ENCODE measurements at regions not wholly inside any gene's neighbourhood (a gene's known extent, or its start where the extent isn't known, plus 50 kb on each side); places are given as distances from the start of the nearest gene placed in this dataset.

- WGBS, 3 donors = 54 to 67% (median 58%) methylated on average over 1 of the region's 1 CpG
- Histone ChIP-seq H3K4me1 (no peaks in the 10 kb centered on the region), H3K36me3 (ENCODE audit: insufficient read depth in 1 of 2, low read depth in 1 of 2) (no peaks in the 10 kb centered on the region), H3K27ac (no peak overlapping the region), H3K4me3 (no peak overlapping the region), H3K9me3 (no peaks in the 10 kb centered on the region), H3K27me3 (ENCODE audit: insufficient read depth in 3 of 3, low read length in 2 of 3) (no peaks in the 10 kb centered on the region)
- TF ChIP-seq, protein P1, sequence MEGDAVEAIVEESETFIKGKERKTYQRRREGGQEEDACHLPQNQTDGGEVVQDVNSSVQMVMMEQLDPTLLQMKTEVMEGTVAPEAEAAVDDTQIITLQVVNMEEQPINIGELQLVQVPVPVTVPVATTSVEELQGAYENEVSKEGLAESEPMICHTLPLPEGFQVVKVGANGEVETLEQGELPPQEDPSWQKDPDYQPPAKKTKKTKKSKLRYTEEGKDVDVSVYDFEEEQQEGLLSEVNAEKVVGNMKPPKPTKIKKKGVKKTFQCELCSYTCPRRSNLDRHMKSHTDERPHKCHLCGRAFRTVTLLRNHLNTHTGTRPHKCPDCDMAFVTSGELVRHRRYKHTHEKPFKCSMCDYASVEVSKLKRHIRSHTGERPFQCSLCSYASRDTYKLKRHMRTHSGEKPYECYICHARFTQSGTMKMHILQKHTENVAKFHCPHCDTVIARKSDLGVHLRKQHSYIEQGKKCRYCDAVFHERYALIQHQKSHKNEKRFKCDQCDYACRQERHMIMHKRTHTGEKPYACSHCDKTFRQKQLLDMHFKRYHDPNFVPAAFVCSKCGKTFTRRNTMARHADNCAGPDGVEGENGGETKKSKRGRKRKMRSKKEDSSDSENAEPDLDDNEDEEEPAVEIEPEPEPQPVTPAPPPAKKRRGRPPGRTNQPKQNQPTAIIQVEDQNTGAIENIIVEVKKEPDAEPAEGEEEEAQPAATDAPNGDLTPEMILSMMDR (IDR thresholded peaks at IDR 0.05) = no peak
- DNase-seq (no peak), ATAC-seq (no peak)
- intact Hi-C loops (cut with DNase I) = no loop called here
These were observed 129.1 kb downstream of the RCHY1 start for GRCh38 chr4:75385106-75385505.

DNA sequence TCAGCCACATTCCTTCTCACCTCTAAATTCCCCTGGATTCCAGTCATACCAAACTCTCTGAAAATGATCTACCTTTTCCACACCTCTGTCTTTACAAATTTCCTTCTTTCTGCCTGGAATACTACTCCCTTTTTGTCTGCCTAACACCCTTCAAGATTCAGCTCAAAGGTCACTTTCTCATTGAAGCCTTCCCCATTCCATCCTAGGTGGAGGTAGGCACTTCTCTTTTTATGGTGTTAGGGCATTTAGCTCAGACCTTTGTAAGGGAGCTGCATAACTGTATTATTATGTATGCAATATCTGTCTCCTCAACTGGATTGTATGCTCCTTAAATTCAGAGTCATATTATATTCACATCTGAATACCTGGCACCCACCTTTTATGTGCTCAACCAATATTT, 137.7 kb downstream of the RCHY1 start:
- no peak overlapping the region for H3K27ac ChIP-seq
- no peak overlapping the region for H3K4me3 ChIP-seq
- no peak for DNase-seq
- H3K27me3 ChIP-seq (ENCODE audit: insufficient read depth in 3 of 3, low read length in 2 of 3) = no peaks in the 10 kb centered on the region
- no peak for ATAC-seq
- peaks cover 3% of the 10 kb centered on the region for H3K9me3 ChIP-seq
- intact Hi-C loops (cut with DNase I) = no loop called here
- no peaks in the 10 kb centered on the region for H3K36me3 ChIP-seq (ENCODE audit: insufficient read depth in 1 of 2, low read depth in 1 of 2)
- TF ChIP-seq, protein P1 (IDR thresholded peaks at IDR 0.05) = no peak
- no peaks in the 10 kb centered on the region for H3K4me1 ChIP-seq

- intact Hi-C loops (cut with DNase I) = no loop called here
- Histone ChIP-seq H3K4me1 (no peaks in the 10 kb centered on the region), H3K36me3 (ENCODE audit: insufficient read depth in 1 of 2, low read depth in 1 of 2) (no peaks in the 10 kb centered on the region), H3K27ac (no peak overlapping the region), H3K9me3 (no peaks in the 10 kb centered on the region), H3K27me3 (ENCODE audit: insufficient read depth in 3 of 3, low read length in 2 of 3) (no peaks in the 10 kb centered on the region), H3K4me3 (no peak overlapping the region)
- WGBS, 3 donors = 24 to 33% (median 30%) methylated on average over 2 of the region's 2 CpGs
- no peak for ATAC-seq
- DNase-seq = no peak
- TF ChIP-seq, protein P1 (IDR thresholded peaks at IDR 0.05) = no peak
These were observed 142.3 kb downstream of the RCHY1 start for GRCh38 chr4:75371915-75372314.

DNA sequence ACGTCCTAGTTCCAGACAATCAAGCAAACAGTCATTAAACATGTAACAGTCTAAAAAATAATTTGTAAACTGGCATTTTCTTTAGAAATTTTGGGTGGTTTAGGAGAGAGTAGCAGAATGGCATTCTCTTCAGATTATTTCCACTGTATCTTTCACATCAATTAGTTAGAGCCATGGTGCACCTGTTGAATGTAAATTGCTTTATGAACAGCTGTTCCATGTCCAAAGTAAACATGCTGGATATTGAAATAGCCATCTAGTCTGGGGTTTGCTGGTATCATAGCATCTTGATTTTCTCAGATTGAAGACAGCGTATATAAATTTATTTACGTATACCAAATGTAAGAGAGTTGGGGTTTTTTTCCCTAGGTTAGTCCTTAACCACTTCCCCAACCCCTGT, 143.6 kb downstream of the RCHY1 start:
- ATAC-seq = no peak
- TF ChIP-seq, protein P1 (IDR thresholded peaks at IDR 0.05) = no peak
- no peak overlapping the region for H3K4me3 ChIP-seq
- no peak for DNase-seq
- intact Hi-C loops (cut with DNase I) = no loop called here
- no peaks in the 10 kb centered on the region for H3K4me1 ChIP-seq
- H3K27me3 ChIP-seq (ENCODE audit: insufficient read depth in 3 of 3, low read length in 2 of 3) = no peaks in the 10 kb centered on the region
- H3K36me3 ChIP-seq (ENCODE audit: insufficient read depth in 1 of 2, low read depth in 1 of 2) = no peaks in the 10 kb centered on the region
- H3K9me3 ChIP-seq = no peaks in the 10 kb centered on the region
- no peak overlapping the region for H3K27ac ChIP-seq
- 32 to 43% (median 39%) methylated on average over 3 of the region's 3 CpGs for WGBS, 3 donors

DNA sequence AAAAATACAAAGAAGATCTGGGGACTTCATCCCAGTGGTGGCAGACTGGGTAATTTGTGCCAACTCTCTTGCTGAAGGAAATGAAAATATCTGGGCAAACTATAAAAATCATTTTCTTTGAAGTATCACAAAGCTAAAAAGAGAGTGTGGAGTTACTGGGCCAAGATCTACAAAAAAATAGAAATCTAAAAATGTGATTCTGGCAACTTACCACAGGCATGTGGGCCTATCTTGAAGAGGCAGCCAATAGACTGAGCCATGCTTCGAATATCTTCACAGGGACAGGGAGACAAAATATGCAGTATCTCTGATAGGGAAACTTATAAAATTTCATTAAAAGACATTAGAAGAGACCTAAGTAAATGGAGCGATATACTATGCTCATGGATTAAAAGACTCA, 168.8 kb downstream of the RCHY1 start:
- no peak for ATAC-seq
- no peak overlapping the region for H3K27ac ChIP-seq

More for the DNA sequence above, 168.8 kb downstream of the RCHY1 start:
- WGBS, 3 donors = 56 to 62% (median 60%) methylated on average over 2 of the region's 2 CpGs
- Histone ChIP-seq H3K4me1 (no peaks in the 10 kb centered on the region), H3K27me3 (ENCODE audit: insufficient read depth in 3 of 3, low read length in 2 of 3) (no peaks in the 10 kb centered on the region), H3K9me3 (no peaks in the 10 kb centered on the region), H3K36me3 (ENCODE audit: insufficient read depth in 1 of 2, low read depth in 1 of 2) (no peaks in the 10 kb centered on the region), H3K4me3 (no peak overlapping the region)
- TF ChIP-seq, protein P1 (IDR thresholded peaks at IDR 0.05) = no peak
- intact Hi-C loops (cut with DNase I) = no loop called here
- no peak for DNase-seq

All from psoas muscle (tissue), 7 donors.